ENCODE measurements at regions not wholly inside any gene's neighbourhood (a gene's known extent, or its start where the extent isn't known, plus 50 kb on each side); places are given as distances from the start of the nearest gene placed in this dataset.

DNA sequence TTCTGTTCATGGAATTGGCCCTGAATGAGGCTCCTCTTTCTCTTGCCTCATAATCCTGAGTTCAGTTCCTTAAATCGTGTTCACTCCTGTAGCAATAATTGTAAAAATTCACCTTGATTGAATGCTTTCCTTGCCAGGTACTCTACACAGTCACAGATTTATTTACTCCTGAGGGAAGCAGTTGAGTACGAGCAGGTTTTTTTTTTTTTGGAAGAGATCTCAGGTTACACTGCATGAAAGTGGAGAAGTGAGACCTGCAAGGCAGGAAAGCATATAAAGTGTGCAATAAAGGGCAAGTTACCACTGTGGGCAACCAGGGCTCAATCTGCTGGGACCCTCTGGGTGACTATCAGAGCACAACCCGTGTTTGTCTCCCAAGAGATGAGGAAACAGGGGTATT, 93.0 kb upstream of the DOK5 start:
- DNase-seq (ENCODE audit: low read depth, low spot score) = no peak
- dilution Hi-C loops (cut with MboI; ENCODE audit: extremely low pct_ligation_motif_present, low sequenced_read_pairs) = no loop called here
- H3K36me3 ChIP-seq (ENCODE audit: control insufficient read depth in 2 of 2, extremely low read depth in 1 of 2, insufficient read depth in 2 of 2, low read length in 2 of 2) = no peaks in the 10 kb centered on the region
- H4K20me1 ChIP-seq (ENCODE audit: control insufficient read depth, extremely low read depth, insufficient read depth, low read length) = no peaks in the 10 kb centered on the region
- no peak overlapping the region for H2AFZ ChIP-seq (ENCODE audit: control insufficient read depth, low read length)
- H3K27me3 ChIP-seq (ENCODE audit: control insufficient read depth, extremely low read depth, insufficient read depth, low read length) = no peaks in the 10 kb centered on the region
- FAIRE-seq = no peak
- H3K79me2 ChIP-seq (ENCODE audit: control insufficient read depth, insufficient read depth, low read length) = no peaks in the 10 kb centered on the region
- H3K9me1 ChIP-seq (ENCODE audit: control insufficient read depth, extremely low read depth, insufficient read depth, low read length) = no peaks in the 10 kb centered on the region
- TF ChIP-seq CTCF (optimal IDR thresholded peaks at IDR 0.05 in 1 of 3, IDR thresholded peaks at IDR 0.05 in 1 of 3, conservative IDR thresholded peaks at IDR 0.05 in 1 of 3; ENCODE audit: extremely low read depth in 1 of 3, insufficient read depth in 2 of 3, low read length in 3 of 3) = no peak
- no peak for TF ChIP-seq EZH2 (IDR thresholded peaks at IDR 0.05; ENCODE audit: low read length)
- H3K4me2 ChIP-seq (ENCODE audit: control insufficient read depth, extremely low read depth, insufficient read depth, low read depth, low read length) = no peak overlapping the region
- H3K9me3 ChIP-seq (ENCODE audit: control insufficient read depth, low read depth, low read length) = no peaks in the 10 kb centered on the region
- H3K27ac ChIP-seq (ENCODE audit: control insufficient read depth, insufficient read depth, low read length) = no peak overlapping the region
- H3K4me3 ChIP-seq (ENCODE audit: control insufficient read depth in 2 of 3, extremely low read depth in 1 of 3, insufficient read depth in 2 of 3, low read depth in 1 of 3, low read length in 3 of 3) = no peak overlapping the region
- H3K4me1 ChIP-seq (ENCODE audit: control insufficient read depth, extremely low read depth, insufficient read depth, low read length) = no peaks in the 10 kb centered on the region
- no peak overlapping the region for H3K9ac ChIP-seq (ENCODE audit: control insufficient read depth, extremely low read depth, insufficient read depth, low read length)

DNA sequence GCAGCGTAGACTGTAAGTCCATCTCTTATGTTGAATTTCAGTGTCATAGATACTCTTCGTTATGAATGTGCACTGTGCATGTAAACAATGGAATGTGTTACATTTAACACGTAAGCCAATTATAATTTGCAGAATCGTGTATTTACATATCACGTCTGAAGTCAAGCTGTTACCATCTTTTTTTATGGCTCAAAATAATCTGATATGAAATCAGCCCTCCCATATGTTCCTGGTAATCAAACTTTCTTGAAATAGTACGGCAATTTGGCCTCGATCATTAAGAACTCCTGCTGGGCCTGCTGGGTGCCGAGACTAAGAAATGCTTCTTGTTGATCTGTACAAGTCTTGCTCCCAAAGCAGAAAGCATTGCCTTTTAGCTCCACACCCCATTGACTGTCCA, 89.6 kb upstream of the DOK5 start:
- dilution Hi-C loops (cut with MboI; ENCODE audit: extremely low pct_ligation_motif_present, low sequenced_read_pairs) = no loop called here
- no peaks in the 10 kb centered on the region for H3K9me3 ChIP-seq (ENCODE audit: control insufficient read depth, low read depth, low read length)
- H3K4me1 ChIP-seq (ENCODE audit: control insufficient read depth, extremely low read depth, insufficient read depth, low read length) = no peaks in the 10 kb centered on the region
- FAIRE-seq (no peak), DNase-seq (ENCODE audit: low read depth, low spot score) (no peak)
- no peak overlapping the region for H2AFZ ChIP-seq (ENCODE audit: control insufficient read depth, low read length)
- no peak overlapping the region for H3K4me3 ChIP-seq (ENCODE audit: control insufficient read depth in 2 of 3, extremely low read depth in 1 of 3, insufficient read depth in 2 of 3, low read depth in 1 of 3, low read length in 3 of 3)
- no peaks in the 10 kb centered on the region for H3K27me3 ChIP-seq (ENCODE audit: control insufficient read depth, extremely low read depth, insufficient read depth, low read length)
- no peak for TF ChIP-seq EZH2 (IDR thresholded peaks at IDR 0.05; ENCODE audit: low read length)
- no peak for TF ChIP-seq CTCF (optimal IDR thresholded peaks at IDR 0.05 in 1 of 3, IDR thresholded peaks at IDR 0.05 in 1 of 3, conservative IDR thresholded peaks at IDR 0.05 in 1 of 3; ENCODE audit: extremely low read depth in 1 of 3, insufficient read depth in 2 of 3, low read length in 3 of 3)
- H3K9ac ChIP-seq (ENCODE audit: control insufficient read depth, extremely low read depth, insufficient read depth, low read length) = no peak overlapping the region
- no peaks in the 10 kb centered on the region for H3K36me3 ChIP-seq (ENCODE audit: control insufficient read depth in 2 of 2, extremely low read depth in 1 of 2, insufficient read depth in 2 of 2, low read length in 2 of 2)
- no peak overlapping the region for H3K4me2 ChIP-seq (ENCODE audit: control insufficient read depth, extremely low read depth, insufficient read depth, low read depth, low read length)
- no peaks in the 10 kb centered on the region for H3K79me2 ChIP-seq (ENCODE audit: control insufficient read depth, insufficient read depth, low read length)
- H4K20me1 ChIP-seq (ENCODE audit: control insufficient read depth, extremely low read depth, insufficient read depth, low read length) = no peaks in the 10 kb centered on the region
- H3K27ac ChIP-seq (ENCODE audit: control insufficient read depth, insufficient read depth, low read length) = no peak overlapping the region
- H3K9me1 ChIP-seq (ENCODE audit: control insufficient read depth, extremely low read depth, insufficient read depth, low read length) = no peaks in the 10 kb centered on the region

All from keratinocyte (primary cell).